HTR-8/SVneo (cell line): ENCODE measurements at regions not wholly inside any gene's neighbourhood (a gene's known extent, or its start where the extent isn't known, plus 50 kb on each side); places are given as distances from the start of the nearest gene placed in this dataset.
A peak's percentile ranks its signal among the peaks of the same experiment; 100 is the strongest.

ENCODE experiments used
- DNase-seq: peaks from one replicate; pipeline ENCODE4 v3.0.0; 2011; ENCODE audit warnings: low spot score, mixed read lengths; ENCODE audit not compliant: insufficient read length
- FAIRE-seq: peaks from 2 replicates; lab custom pipeline; 2011; peaks lifted over from hg19 to GRCh38; lab: Jason Lieb, UNC

- DNase-seq: no peak
- no peak for FAIRE-seq
Measured at GRCh38 chr14:36083317-36083716, 93.2 kb downstream of the PTCSC3 start.

GRCh38 chr14:36078080-36078479 lies 98.4 kb downstream of the PTCSC3 start:
- DNase-seq: no peak
- FAIRE-seq: no peak

- FAIRE-seq (no peak), DNase-seq (no peak)
Measured at GRCh38 chr14:36076197-36076596, 100.3 kb downstream of the PTCSC3 start.

GRCh38 chr14:36075203-36075602 lies 101.3 kb downstream of the PTCSC3 start:
- FAIRE-seq (no peak), DNase-seq (no peak)

- FAIRE-seq (no peak), DNase-seq (no peak)
Measured at GRCh38 chr14:36070720-36071043, 105.8 kb downstream of the PTCSC3 start.

GRCh38 chr14:36070031-36070719 lies 106.3 kb downstream of the PTCSC3 start:
- DNase-seq (peak; percentile 56), FAIRE-seq (no peak)

- FAIRE-seq (no peak), DNase-seq (no peak)
Measured at GRCh38 chr14:36069535-36069900, 107.0 kb downstream of the PTCSC3 start.

- FAIRE-seq (no peak), DNase-seq (no peak)
Measured at GRCh38 chr14:36068777-36069534, 107.6 kb downstream of the PTCSC3 start.

GRCh38 chr14:36067428-36068187 lies 108.9 kb downstream of the PTCSC3 start:
- FAIRE-seq (no peak), DNase-seq (no peak)

- FAIRE-seq: no peak
Measured at GRCh38 chr14:36066636-36067035, 109.9 kb downstream of the PTCSC3 start.

GRCh38 chr14:36065831-36066230 lies 110.7 kb downstream of the PTCSC3 start:
- no peak for FAIRE-seq

More at GRCh38 chr14:36066636-36067035, 109.9 kb downstream of the PTCSC3 start:
- no peak for DNase-seq

GRCh38 chr14:36059531-36059930 lies 117.0 kb downstream of the PTCSC3 start:
- DNase-seq (no peak), FAIRE-seq (no peak)

More at GRCh38 chr14:36065831-36066230, 110.7 kb downstream of the PTCSC3 start:
- no peak for DNase-seq

GRCh38 chr14:36057452-36058116 lies 118.9 kb downstream of the PTCSC3 start:
- DNase-seq: no peak
- no peak for FAIRE-seq

GRCh38 chr14:36056845-36057244 lies 119.7 kb downstream of the PTCSC3 start:
- DNase-seq (no peak), FAIRE-seq (no peak)

GRCh38 chr14:36055681-36056225 lies 120.8 kb downstream of the PTCSC3 start:
- DNase-seq (no peak), FAIRE-seq (no peak)

GRCh38 chr14:36055052-36055378 lies 121.5 kb downstream of the PTCSC3 start:
- no peak for FAIRE-seq
- DNase-seq: no peak

- FAIRE-seq: no peak
Measured at GRCh38 chr14:36054353-36055051, 122.0 kb downstream of the PTCSC3 start.

GRCh38 chr14:36052681-36053080 lies 123.8 kb downstream of the PTCSC3 start:
- FAIRE-seq (no peak), DNase-seq (no peak)

More at GRCh38 chr14:36054353-36055051, 122.0 kb downstream of the PTCSC3 start:
- no peak for DNase-seq

- no peak for FAIRE-seq
Measured at GRCh38 chr14:36052063-36052462, 124.5 kb downstream of the PTCSC3 start.

GRCh38 chr14:36048667-36049066 lies 127.9 kb downstream of the PTCSC3 start:
- DNase-seq (no peak), FAIRE-seq (no peak)

More at GRCh38 chr14:36052063-36052462, 124.5 kb downstream of the PTCSC3 start:
- DNase-seq: no peak
